CD14-positive monocyte (primary cell): ENCODE measurements at regions not wholly inside any gene's neighbourhood (a gene's known extent, or its start where the extent isn't known, plus 50 kb on each side); places are given as distances from the start of the nearest gene placed in this dataset.

Experiments
- DNase-seq, 3 donors: peaks; one replicate each; pipeline ENCODE4 v3.0.0-alpha.2; 2011 to 2022
- H2AFZ ChIP-seq: 2 replicates; pipeline ENCODE4 v1.6.0; 2012; ENCODE audit warnings: mild to moderate bottlenecking, low read depth, low read length, inconsistent platforms; ENCODE audit not compliant: insufficient read depth, poor library complexity, severe bottlenecking
- H3K27ac ChIP-seq, 2 donors: 1 replicate in 1 of 2; 2 replicates in 1 of 2; pipeline ENCODE4 v1.5.1; 2012 to 2013; ENCODE audit warnings: low read length in 2 of 2, control low read depth in 1 of 2, inconsistent platforms in 1 of 2, low read depth in 1 of 2, mild to moderate bottlenecking in 1 of 2
- H3K27me3 ChIP-seq, 2 donors: one replicate each; pipeline versions ENCODE4 v1.6.0 to v1.6.1; 2011 to 2013; ENCODE audit warnings: low read length in 2 of 2; ENCODE audit not compliant: control insufficient read depth in 2 of 2, insufficient read depth in 2 of 2
- H3K36me3 ChIP-seq, 2 donors: replicated peaks in 1 of 2; 1 replicate in 1 of 2; 2 replicates in 1 of 2; pipeline versions ENCODE4 v1.5.1 to v1.6.1; 2012 to 2013; ENCODE audit warnings: low read length in 2 of 2, control low read depth in 1 of 2, inconsistent platforms in 1 of 2, mild to moderate bottlenecking in 1 of 2; ENCODE audit not compliant: insufficient read depth in 2 of 2, control insufficient read depth in 1 of 2
- H3K4me1 ChIP-seq, 2 donors: 1 replicate in 1 of 2; 2 replicates in 1 of 2; pipeline versions ENCODE4 v1.5.1 to v1.6.1; 2012 to 2013; ENCODE audit warnings: low read length in 2 of 2, control low read depth in 1 of 2, inconsistent platforms in 1 of 2, mild to moderate bottlenecking in 1 of 2, moderate library complexity in 1 of 2; ENCODE audit not compliant: insufficient read depth in 2 of 2, control insufficient read depth in 1 of 2
- H3K4me2 ChIP-seq: replicated peaks from 2 replicates; pipeline ENCODE3; 2012; ENCODE audit warnings: low read length, moderate library complexity, mild to moderate bottlenecking; ENCODE audit not compliant: poor library complexity, severe bottlenecking; ENCODE audit errors: extremely low read depth
- H3K4me3 ChIP-seq, 3 experiments: fragments of 200-600 bp in 1 of 3; sonication (generic) in 1 of 3; replicated peaks in 1 of 3; 1 replicate in 2 of 3; 2 replicates in 1 of 3; pipeline ENCODE4 v1.5.1; 2011 to 2013; ENCODE audit warnings: low read length in 3 of 3, mild to moderate bottlenecking in 3 of 3, control low read depth in 2 of 3, low read depth in 2 of 3, inconsistent platforms in 1 of 3, moderate library complexity in 1 of 3
- H3K79me2 ChIP-seq: 2 replicates; pipeline ENCODE4 v1.6.0; 2012; ENCODE audit warnings: mild to moderate bottlenecking, control low read depth, inconsistent platforms, low read length, moderate library complexity; ENCODE audit not compliant: insufficient read depth
- H3K9ac ChIP-seq: 2 replicates; pipeline ENCODE4 v1.6.0; 2017; ENCODE audit warnings: low read length, mild to moderate bottlenecking; ENCODE audit not compliant: insufficient read depth, poor library complexity, severe bottlenecking
- H3K9me3 ChIP-seq, 2 donors: replicated peaks in 1 of 2; 1 replicate in 1 of 2; 2 replicates in 1 of 2; pipeline versions ENCODE4 v1.5.1 to v1.6.1; 2012 to 2013; ENCODE audit warnings: low read length in 2 of 2, control low read depth in 1 of 2; ENCODE audit not compliant: control insufficient read depth in 1 of 2, insufficient read depth in 1 of 2
- H4K20me1 ChIP-seq: 2 replicates; pipeline ENCODE4 v1.6.0; 2012; ENCODE audit warnings: mild to moderate bottlenecking, low read length, control low read depth, moderate library complexity; ENCODE audit not compliant: insufficient read depth
- H3K27ac Mint-ChIP-seq, 7 donors: one replicate each; pipeline ENCODE4 v1.8.0; 2020; ENCODE audit warnings: mild to moderate bottlenecking in 7 of 7, mixed read lengths in 7 of 7, moderate library complexity in 6 of 7, inconsistent platforms in 2 of 7
- H3K27me3 Mint-ChIP-seq, 3 donors: one replicate each; pipeline ENCODE4 v1.8.0; 2021 to 2022; ENCODE audit warnings: low read depth in 3 of 3, mild to moderate bottlenecking in 3 of 3, mixed read lengths in 3 of 3, moderate library complexity in 3 of 3, inconsistent platforms in 1 of 3
- H3K36me3 Mint-ChIP-seq, 2 donors: one replicate each; pipeline ENCODE4 v1.8.0; 2020; ENCODE audit warnings: mixed read lengths in 2 of 2, inconsistent platforms in 1 of 2, mild to moderate bottlenecking in 1 of 2
- H3K4me1 Mint-ChIP-seq: one replicate; pipeline ENCODE4 v1.8.0; 2020; ENCODE audit warnings: mild to moderate bottlenecking, mixed read lengths
- H3K4me3 Mint-ChIP-seq, 2 donors: one replicate each; pipeline ENCODE4 v1.8.0; 2020; ENCODE audit warnings: mild to moderate bottlenecking in 2 of 2, mixed read lengths in 2 of 2, moderate library complexity in 1 of 2
- H3K9me3 Mint-ChIP-seq, 7 donors: one replicate each; pipeline ENCODE4 v1.8.0; 2020 to 2022; ENCODE audit warnings: mixed read lengths in 7 of 7, mild to moderate bottlenecking in 6 of 7, moderate library complexity in 6 of 7, inconsistent platforms in 2 of 7
- CTCF ChIP-seq: fragments of 200-600 bp; IDR thresholded peaks from one replicate; pipeline ENCODE4 v1.8.0; 2022; ENCODE audit warnings: antibody characterized with exemption, mild to moderate bottlenecking
- WGBS: methylation state at CpG from one replicate; pipeline ENCODE4 v1.1.5; 2013; ENCODE audit warnings: missing lambda C conversion rate; ENCODE audit not compliant: insufficient coverage; 5-methylcytosine and 5-hydroxymethylcytosine counted together
- intact Hi-C, 2 donors: fragments of 100-400 bp; cut with micrococcal nuclease; formaldehyde crosslinking; loops; one replicate each; pipeline versions ENCODE4 v1.15.0 to v1.15.1; 2023

- Mint-ChIP-seq H3K4me1 (no peaks in the 10 kb centered on the region), H3K4me3 (no peak overlapping the region), H3K9me3 (peaks cover 3 to 8% (median 4%) of the 10 kb centered on the region in 7 donors), H3K27me3 (peaks cover 0 to 5% (median 2%) of the 10 kb centered on the region in 3 donors), H3K36me3 (no peaks in the 10 kb centered on the region), H3K27ac (no peak overlapping the region)
- intact Hi-C loops, result no loop called here
- H3K36me3 ChIP-seq, result no peaks in the 10 kb centered on the region
- DNase-seq, result no peak
- no peak for TF ChIP-seq CTCF
- H4K20me1 ChIP-seq, result no peaks in the 10 kb centered on the region
- no CpG with 5 or more reads among the region's 3 CpGs for WGBS
- no peak overlapping the region for H3K9ac ChIP-seq
- H3K27me3 ChIP-seq, result no peaks in the 10 kb centered on the region
- H3K79me2 ChIP-seq, result no peaks in the 10 kb centered on the region
- peaks cover 4 to 8% of the 10 kb centered on the region in 2 donors for H3K9me3 ChIP-seq
- no peak overlapping the region for H2AFZ ChIP-seq
- no peak overlapping the region for H3K4me2 ChIP-seq
- H3K27ac ChIP-seq, result no peak overlapping the region
- H3K4me1 ChIP-seq, result no peaks in the 10 kb centered on the region
- no peak overlapping the region for H3K4me3 ChIP-seq
Measured at GRCh38 chr9:100661668-100662067, 83.8 kb downstream of the CAVIN4 start.

GRCh38 chr9:100662122-100662521, 84.2 kb downstream of the CAVIN4 start:
- DNase-seq, result no peak
- peaks cover 1 to 8% (median 3%) of the 10 kb centered on the region in 7 donors for H3K9me3 Mint-ChIP-seq
- Histone ChIP-seq H4K20me1 (no peaks in the 10 kb centered on the region), H2AFZ (no peak overlapping the region), H3K4me2 (no peak overlapping the region), H3K9me3 (peaks cover 4 to 7% of the 10 kb centered on the region in 2 donors), H3K9ac (no peak overlapping the region), H3K4me3 (no peak overlapping the region), H3K27ac (no peak overlapping the region), H3K4me1 (no peaks in the 10 kb centered on the region), H3K79me2 (no peaks in the 10 kb centered on the region), H3K27me3 (no peaks in the 10 kb centered on the region), H3K36me3 (no peaks in the 10 kb centered on the region)
- no peaks in the 10 kb centered on the region for H3K4me1 Mint-ChIP-seq
- no peak overlapping the region for H3K27ac Mint-ChIP-seq
- H3K27me3 Mint-ChIP-seq, result peaks cover 0 to 5% (median 2%) of the 10 kb centered on the region in 3 donors
- H3K4me3 Mint-ChIP-seq, result no peak overlapping the region
- intact Hi-C loops, result no loop called here
- no peaks in the 10 kb centered on the region for H3K36me3 Mint-ChIP-seq
- no peak for TF ChIP-seq CTCF
- no CpG with 5 or more reads among the region's 1 CpG for WGBS
